OCI-LY7 (cell line): ENCODE measurements at regions not wholly inside any gene's neighbourhood (a gene's known extent, or its start where the extent isn't known, plus 50 kb on each side); places are given as distances from the start of the nearest gene placed in this dataset.

Source experiments
- CTCF ChIP-seq: fragments of 200-600 bp; sonication (generic); conservative IDR thresholded peaks from 2 replicates; pipeline ENCODE4 v1.5.1; 2014; ENCODE audit warnings: mild to moderate bottlenecking, antibody characterized with exemption, low read length, moderate library complexity, mixed read lengths
- EZH2phosphoT487 ChIP-seq: fragments of 200-600 bp; sonication (generic); IDR thresholded peaks from 2 replicates; pipeline ENCODE4 v1.6.1; 2018; ENCODE audit warnings: low read depth, borderline replicate concordance, mild to moderate bottlenecking, mixed run types, antibody characterized with exemption, low read length, moderate library complexity, mixed read lengths

GRCh38 chr5:5967373-5967772 lies 411.0 kb downstream of the MED10 start:
- TF ChIP-seq CTCF (no peak), EZH2phosphoT487 (no peak)
